Panc1 (cell line): ENCODE measurements at regions not wholly inside any gene's neighbourhood (a gene's known extent, or its start where the extent isn't known, plus 50 kb on each side); places are given as distances from the start of the nearest gene placed in this dataset.

Source experiments
- ATAC-seq: fragments of 200-7000 bp; cut with Tn5 transposase; 2 replicates; pipeline ENCODE4 v1.9.1; 2020; ENCODE audit warnings: mild to moderate bottlenecking, moderate library complexity
- BruUV-seq: library from RNA; stranded (reverse); fragments of 400-500 nt; replicated peaks from 2 replicates; lab custom pipeline; 2021; lab: Mats Ljungman, UMichigan
- CTCF ChIA-PET: fragments of 300-600 bp; sonication (Branson Sonifier 250); formaldehyde crosslinking; loops from one replicate; lab custom pipeline; 2022; ENCODE audit warnings: antibody characterized with exemption; lab: Charles Lee
- POLR2A ChIA-PET: fragments of 300-600 bp; sonication (Branson Sonifier 250); formaldehyde crosslinking; loops from one replicate; lab custom pipeline; 2022; ENCODE audit warnings: antibody characterized with exemption; lab: Charles Lee
- DNase-seq: peaks from one replicate; pipeline ENCODE4 v3.0.0-alpha.2; 2010; ENCODE audit warnings: low read depth, low spot score
- H3K27ac ChIP-seq: 2 replicates; pipeline ENCODE4 v1.5.1; 2011; ENCODE audit warnings: mild to moderate bottlenecking, low read length, inconsistent platforms
- H3K27me3 ChIP-seq: fragments of 200-500 bp; sonication (Bioruptor generic); 2 replicates; pipeline ENCODE4 v1.6.0; 2014; ENCODE audit warnings: low read length, inconsistent platforms; ENCODE audit not compliant: control insufficient read depth, insufficient read depth
- H3K36me3 ChIP-seq: fragments of 200-500 bp; sonication (Bioruptor generic); 2 replicates; pipeline ENCODE4 v1.5.1; 2014; ENCODE audit warnings: inconsistent platforms, mild to moderate bottlenecking, low read length, moderate library complexity; ENCODE audit not compliant: control insufficient read depth, insufficient read depth
- H3K4me1 ChIP-seq: 2 replicates; pipeline ENCODE4 v1.5.1; 2011; ENCODE audit warnings: inconsistent platforms, mild to moderate bottlenecking, low read length, moderate library complexity; ENCODE audit not compliant: control insufficient read depth, insufficient read depth
- H3K4me3 ChIP-seq, 2 experiments: 2 replicates each; pipeline ENCODE4 v1.5.1; 2011 to 2012; ENCODE audit warnings: low read depth in 2 of 2, low read length in 2 of 2, mild to moderate bottlenecking in 2 of 2, inconsistent platforms in 1 of 2, moderate library complexity in 1 of 2
- H3K9me3 ChIP-seq: fragments of 200-500 bp; sonication (Bioruptor generic); 2 replicates; pipeline ENCODE4 v1.5.1; 2014; ENCODE audit warnings: low read depth, mild to moderate bottlenecking, inconsistent platforms, low read length, moderate library complexity; ENCODE audit not compliant: control insufficient read depth, insufficient read depth
- CTCF ChIP-seq: fragments of 450-650 bp; IDR thresholded peaks from 2 replicates; pipeline ENCODE4 v1.5.1; 2017; ENCODE audit warnings: mild to moderate bottlenecking
- POLR2AphosphoS5 ChIP-seq: IDR thresholded peaks from 2 replicates; pipeline ENCODE4 v1.6.1; 2012; ENCODE audit warnings: mild to moderate bottlenecking, low read depth, low read length, moderate library complexity
- REST ChIP-seq, 2 experiments: IDR thresholded peaks; 2 replicates each; pipeline ENCODE4 v1.6.1; 2011 to 2012; ENCODE audit warnings: low read depth in 2 of 2, control low read depth in 1 of 2, low read length in 1 of 2, mild to moderate bottlenecking in 1 of 2, moderate library complexity in 1 of 2; ENCODE audit not compliant: insufficient read depth in 1 of 2
- SIN3A ChIP-seq: IDR thresholded peaks from 2 replicates; pipeline ENCODE4 v1.6.1; 2012; ENCODE audit warnings: low read depth, mild to moderate bottlenecking, low read length, moderate library complexity, borderline replicate concordance; ENCODE audit not compliant: insufficient read depth
- TCF7L2 ChIP-seq: IDR thresholded peaks from 2 replicates; pipeline ENCODE4 v1.6.1; 2011; ENCODE audit warnings: mild to moderate bottlenecking, low read depth, low read length, inconsistent platforms
- in situ Hi-C: cut with HindIII; loops from 2 replicates; pipeline ENCODE4 v1.10.0; 2016; ENCODE audit warnings: low sequenced_read_pairs, low pct_unique_long_range_greater_than_20kb
- intact Hi-C: fragments of 100-400 bp; cut with micrococcal nuclease; formaldehyde crosslinking; loops from one replicate; pipeline ENCODE4 v1.10.0; 2022; ENCODE audit not compliant: unreplicated experiment

GRCh38 chr3:115448851-115449250 lies 174.5 kb upstream of the GAP43 start:
- no peaks in the 10 kb centered on the region for H3K4me1 ChIP-seq
- no peak for DNase-seq
- intact Hi-C loops (no loop called here), in situ Hi-C loops (no loop called here)
- CTCF ChIA-PET = no interaction called here
- no peak for TF ChIP-seq CTCF
- TF ChIP-seq TCF7L2 = no peak
- no peak for TF ChIP-seq SIN3A
- TF ChIP-seq POLR2AphosphoS5 = no peak
- no peak for TF ChIP-seq REST (IDR thresholded peaks at IDR 0.05; ENCODE audit: insufficient read depth in 1 of 2, low read depth in 2 of 2, low read length in 1 of 2)
- H3K9me3 ChIP-seq = no peaks in the 10 kb centered on the region
- H3K36me3 ChIP-seq = no peaks in the 10 kb centered on the region
- no peak overlapping the region for H3K4me3 ChIP-seq
- ATAC-seq = no peak
- H3K27ac ChIP-seq = no peak overlapping the region
- BruUV-seq = no TSS peak
- no peaks in the 10 kb centered on the region for H3K27me3 ChIP-seq
- POLR2A ChIA-PET = no interaction called here

- DNase-seq = no peak
- Histone ChIP-seq H3K36me3 (no peaks in the 10 kb centered on the region), H3K27ac (no peak overlapping the region), H3K4me3 (no peak overlapping the region), H3K9me3 (no peaks in the 10 kb centered on the region), H3K4me1 (no peaks in the 10 kb centered on the region), H3K27me3 (no peaks in the 10 kb centered on the region)
- BruUV-seq = no TSS peak
- ATAC-seq = no peak
- intact Hi-C loops = no loop called here
- in situ Hi-C loops = no loop called here
- CTCF ChIA-PET = no interaction called here
- TF ChIP-seq REST (IDR thresholded peaks at IDR 0.05; ENCODE audit: insufficient read depth in 1 of 2, low read depth in 2 of 2, low read length in 1 of 2) (no peak), TCF7L2 (no peak), POLR2AphosphoS5 (no peak), CTCF (no peak)
- POLR2A ChIA-PET = no interaction called here
Measured at GRCh38 chr3:115450036-115450435, 173.3 kb upstream of the GAP43 start.
